Tibial nerve (tissue), 4 donors: ENCODE measurements at regions not wholly inside any gene's neighbourhood (a gene's known extent, or its start where the extent isn't known, plus 50 kb on each side); places are given as distances from the start of the nearest gene placed in this dataset.

Source experiments
- DNase-seq, 2 donors: peaks; one replicate each; pipeline ENCODE4 v3.0.0-alpha.2; 2019; ENCODE audit warnings: low spot score in 2 of 2
- H3K27ac ChIP-seq, 4 donors: fragments of 200-600 bp; sonication (generic) in 3 of 4; one replicate each; pipeline ENCODE4 v1.5.1; 2017 to 2019; ENCODE audit warnings: mild to moderate bottlenecking in 1 of 4
- H3K27me3 ChIP-seq, 2 donors: fragments of 200-600 bp; sonication (generic) in 1 of 2; one replicate each; pipeline versions ENCODE4 v1.5.1 to v1.6.0; 2017 to 2019
- H3K36me3 ChIP-seq, 3 donors: fragments of 200-600 bp; sonication (generic); one replicate each; pipeline ENCODE4 v1.5.1; 2018 to 2019
- H3K4me1 ChIP-seq, 4 donors: fragments of 200-600 bp; sonication (generic) in 3 of 4; one replicate each; pipeline ENCODE4 v1.5.1; 2017 to 2019
- H3K4me3 ChIP-seq, 4 donors: fragments of 200-600 bp; sonication (generic) in 3 of 4; one replicate each; pipeline ENCODE4 v1.5.1; 2017 to 2019; ENCODE audit warnings: mild to moderate bottlenecking in 1 of 4, moderate library complexity in 1 of 4
- H3K9me3 ChIP-seq, 4 donors: fragments of 200-600 bp; sonication (generic) in 3 of 4; one replicate each; pipeline ENCODE4 v1.5.1; 2017 to 2019
- CTCF ChIP-seq, 5 experiments: fragments of 200-600 bp in 3 of 5; fragments of 450-650 bp in 2 of 5; sonication (generic) in 3 of 5; IDR thresholded peaks; one replicate each; pipeline ENCODE4 v1.5.1; 2016 to 2019; ENCODE audit warnings: antibody characterized with exemption in 5 of 5, mild to moderate bottlenecking in 3 of 5, moderate library complexity in 2 of 5
- EP300 ChIP-seq, 2 donors: sonication (generic); formaldehyde crosslinking; IDR thresholded peaks; one replicate each; pipeline ENCODE4 v1.6.1; 2017; ENCODE audit warnings: antibody characterized with exemption in 2 of 2, mild to moderate bottlenecking in 1 of 2
- POLR2A ChIP-seq, 2 donors: fragments of 450-650 bp; IDR thresholded peaks; one replicate each; pipeline ENCODE4 v1.6.1; 2017; ENCODE audit warnings: antibody characterized with exemption in 2 of 2, mild to moderate bottlenecking in 2 of 2, moderate library complexity in 2 of 2
- WGBS, 2 donors: methylation state at CpG; one replicate each; pipeline ENCODE4 v1.1.5; 2018; 5-methylcytosine and 5-hydroxymethylcytosine counted together

GRCh38 chr14:34065690-34066391 is 115.0 kb upstream of the EGLN3 start:
- TF ChIP-seq POLR2A (IDR thresholded peaks at IDR 0.05) (no peak), CTCF (IDR thresholded peaks at IDR 0.05) (no peak), EP300 (IDR thresholded peaks at IDR 0.05) (no peak)
- Histone ChIP-seq H3K4me3 (no peak overlapping the region), H3K4me1 (peaks cover 0 to 10% (median 0%) of the 10 kb centered on the region in 4 donors), H3K27ac (no peak overlapping the region), H3K27me3 (no peaks in the 10 kb centered on the region), H3K9me3 (no peaks in the 10 kb centered on the region), H3K36me3 (no peaks in the 10 kb centered on the region)
- no peak for DNase-seq
- 94 to 97% methylated on average over 4 of the region's 4 CpGs for WGBS, 2 donors

- peaks cover 0 to 12% (median 3%) of the 10 kb centered on the region in 4 donors for H3K4me1 ChIP-seq
- no peak for DNase-seq
- no peak for TF ChIP-seq POLR2A (IDR thresholded peaks at IDR 0.05)
- TF ChIP-seq CTCF (IDR thresholded peaks at IDR 0.05) = no peak
- TF ChIP-seq EP300 (IDR thresholded peaks at IDR 0.05) = no peak
- H3K36me3 ChIP-seq = no peaks in the 10 kb centered on the region
- no peaks in the 10 kb centered on the region for H3K9me3 ChIP-seq
- H3K27me3 ChIP-seq = no peaks in the 10 kb centered on the region
- 89 to 96% methylated on average over 4 of the region's 4 CpGs for WGBS, 2 donors
- H3K27ac ChIP-seq = no peak overlapping the region
- no peak overlapping the region for H3K4me3 ChIP-seq
Observed at GRCh38 chr14:34065236-34065635, 114.4 kb upstream of the EGLN3 start.

- Histone ChIP-seq H3K4me1 (peaks cover 0 to 14% (median 5%) of the 10 kb centered on the region in 4 donors), H3K4me3 (no peak overlapping the region), H3K9me3 (no peaks in the 10 kb centered on the region), H3K27ac (no peak overlapping the region), H3K27me3 (no peaks in the 10 kb centered on the region), H3K36me3 (no peaks in the 10 kb centered on the region)
- peak in 1 of 2 donors; percentile 28 for TF ChIP-seq EP300 (IDR thresholded peaks at IDR 0.05)
- TF ChIP-seq CTCF (IDR thresholded peaks at IDR 0.05) = no peak
- no peak for TF ChIP-seq POLR2A (IDR thresholded peaks at IDR 0.05)
- DNase-seq = peak; percentile 65 to 83
- WGBS, 2 donors = 25 to 67% methylated on average over 4 of the region's 4 CpGs
Observed at GRCh38 chr14:34064349-34064748, 113.5 kb upstream of the EGLN3 start.

- Histone ChIP-seq H3K27ac (no peak overlapping the region), H3K27me3 (no peaks in the 10 kb centered on the region), H3K9me3 (no peaks in the 10 kb centered on the region), H3K4me1 (peaks cover 0 to 14% (median 5%) of the 10 kb centered on the region in 4 donors), H3K36me3 (no peaks in the 10 kb centered on the region), H3K4me3 (no peak overlapping the region)
- DNase-seq = no peak
- WGBS, 2 donors = 50 to 56% methylated on average over 9 of the region's 9 CpGs
- TF ChIP-seq EP300 (IDR thresholded peaks at IDR 0.05) = no peak
- TF ChIP-seq POLR2A (IDR thresholded peaks at IDR 0.05) = no peak
Observed at GRCh38 chr14:34063470-34064164, 112.7 kb upstream of the EGLN3 start.

GRCh38 chr14:34063042-34063441 is 112.2 kb upstream of the EGLN3 start:
- H3K36me3 ChIP-seq = no peaks in the 10 kb centered on the region
- 57 to 79% methylated on average over 1 of the region's 1 CpG for WGBS, 2 donors
- no peaks in the 10 kb centered on the region for H3K9me3 ChIP-seq
- H3K4me1 ChIP-seq = peaks cover 0 to 14% (median 5%) of the 10 kb centered on the region in 4 donors
- no peak for DNase-seq
- no peaks in the 10 kb centered on the region for H3K27me3 ChIP-seq
- H3K4me3 ChIP-seq = no peak overlapping the region
- no peak overlapping the region for H3K27ac ChIP-seq
- TF ChIP-seq POLR2A (IDR thresholded peaks at IDR 0.05) = no peak
- TF ChIP-seq EP300 (IDR thresholded peaks at IDR 0.05) = no peak
- TF ChIP-seq CTCF (IDR thresholded peaks at IDR 0.05) = no peak
